Activated CD8-positive, alpha-beta T cell treated with anti-CD3 and anti-CD28 coated beads for 36 hours (primary cell): ENCODE measurements at regions not wholly inside any gene's neighbourhood (a gene's known extent, or its start where the extent isn't known, plus 50 kb on each side); places are given as distances from the start of the nearest gene placed in this dataset.

Source experiments
- ATAC-seq: fragments of 200-7000 bp; cut with Tn5 transposase; one replicate; pipeline ENCODE4 v1.10.0; 2021; ENCODE audit warnings: mild to moderate bottlenecking, moderate library complexity
- CTCF ChIA-PET: fragments of 350-600 bp; sonication (Branson Sonifier 250); formaldehyde crosslinking; loops from one replicate; lab custom pipeline; 2021; ENCODE audit warnings: antibody characterized with exemption; lab: Charles Lee
- POLR2A ChIA-PET: fragments of 350-600 bp; sonication (Branson Sonifier 250); formaldehyde crosslinking; loops from one replicate; lab custom pipeline; 2021; ENCODE audit warnings: antibody characterized with exemption; lab: Charles Lee
- DNase-seq: peaks from one replicate; pipeline ENCODE4 v3.0.0-alpha.2; 2020
- H3K27ac Mint-ChIP-seq: one replicate; pipeline ENCODE4 v1.8.0; 2021; ENCODE audit warnings: mild to moderate bottlenecking, mixed read lengths
- H3K27me3 Mint-ChIP-seq: one replicate; pipeline ENCODE4 v1.8.0; 2021; ENCODE audit warnings: mixed read lengths
- H3K36me3 Mint-ChIP-seq: one replicate; pipeline ENCODE4 v1.8.0; 2021; ENCODE audit warnings: low read depth, mixed read lengths
- H3K4me1 Mint-ChIP-seq: one replicate; pipeline ENCODE4 v1.8.0; 2021; ENCODE audit warnings: low read depth, mixed read lengths
- H3K4me3 Mint-ChIP-seq: one replicate; pipeline ENCODE4 v1.8.0; 2021; ENCODE audit warnings: mild to moderate bottlenecking, moderate library complexity, mixed read lengths
- H3K9me3 Mint-ChIP-seq: one replicate; pipeline ENCODE4 v1.8.0; 2021; ENCODE audit warnings: mixed read lengths
- CTCF ChIP-seq: fragments of 200-600 bp; IDR thresholded peaks from one replicate; pipeline ENCODE4 v1.8.0; 2022; ENCODE audit warnings: antibody characterized with exemption, mild to moderate bottlenecking
- intact Hi-C: fragments of 100-400 bp; cut with micrococcal nuclease; formaldehyde crosslinking; loops from one replicate; pipeline ENCODE4 v1.10.0; 2022

- Mint-ChIP-seq H3K36me3 (peaks cover 2% of the 10 kb centered on the region), H3K27me3 (peaks cover 3% of the 10 kb centered on the region), H3K4me1 (no peaks in the 10 kb centered on the region), H3K9me3 (peaks cover 17% of the 10 kb centered on the region), H3K4me3 (no peak overlapping the region), H3K27ac (no peak overlapping the region)
- intact Hi-C loops: no loop called here
- POLR2A ChIA-PET: no interaction called here
- ATAC-seq (no peak), DNase-seq (no peak)
- no peak for TF ChIP-seq CTCF
- CTCF ChIA-PET: no interaction called here
These were observed 244.4 kb downstream of the MATN1 start for GRCh38 chr1:30478799-30479563.

- Mint-ChIP-seq H3K9me3 (peaks cover 17% of the 10 kb centered on the region), H3K27ac (no peak overlapping the region), H3K4me3 (no peak overlapping the region), H3K27me3 (peaks cover 2% of the 10 kb centered on the region), H3K36me3 (peaks cover 2% of the 10 kb centered on the region), H3K4me1 (no peaks in the 10 kb centered on the region)
- ChIA-PET CTCF (no interaction called here), POLR2A (no interaction called here)
- no peak for TF ChIP-seq CTCF
- no peak for DNase-seq
- no peak for ATAC-seq
- intact Hi-C loops: no loop called here
These were observed 245.1 kb downstream of the MATN1 start for GRCh38 chr1:30478283-30478682.

- DNase-seq (no peak), ATAC-seq (no peak)
- no peak for TF ChIP-seq CTCF
- ChIA-PET POLR2A (no interaction called here), CTCF (no interaction called here)
- Mint-ChIP-seq H3K4me3 (no peak overlapping the region), H3K27me3 (peaks cover 1% of the 10 kb centered on the region), H3K9me3 (peaks cover 14% of the 10 kb centered on the region), H3K27ac (no peak overlapping the region), H3K4me1 (no peaks in the 10 kb centered on the region), H3K36me3 (peaks cover 2% of the 10 kb centered on the region)
- intact Hi-C loops: no loop called here
These were observed 245.8 kb downstream of the MATN1 start for GRCh38 chr1:30477588-30477987.

GRCh38 chr1:30476911-30477459 is 246.4 kb downstream of the MATN1 start:
- Mint-ChIP-seq H3K4me1 (no peaks in the 10 kb centered on the region), H3K9me3 (peaks cover 11% of the 10 kb centered on the region), H3K27me3 (peaks cover 1% of the 10 kb centered on the region), H3K36me3 (peaks cover 2% of the 10 kb centered on the region), H3K4me3 (no peak overlapping the region), H3K27ac (no peak overlapping the region)
- no peak for TF ChIP-seq CTCF
- DNase-seq (no peak), ATAC-seq (no peak)
- POLR2A ChIA-PET: no interaction called here
- CTCF ChIA-PET: no interaction called here
- intact Hi-C loops: no loop called here

GRCh38 chr1:30476476-30476875 is 246.9 kb downstream of the MATN1 start:
- no peak overlapping the region for H3K4me3 Mint-ChIP-seq
- TF ChIP-seq CTCF: no peak
- intact Hi-C loops: no loop called here

More at GRCh38 chr1:30476476-30476875, 246.9 kb downstream of the MATN1 start:
- ChIA-PET POLR2A (no interaction called here), CTCF (no interaction called here)
- no peaks in the 10 kb centered on the region for H3K36me3 Mint-ChIP-seq
- peaks cover 1% of the 10 kb centered on the region for H3K27me3 Mint-ChIP-seq
- no peak overlapping the region for H3K27ac Mint-ChIP-seq
- DNase-seq: no peak
- peaks cover 6% of the 10 kb centered on the region for H3K9me3 Mint-ChIP-seq
- no peaks in the 10 kb centered on the region for H3K4me1 Mint-ChIP-seq
- no peak for ATAC-seq
